IMR-90 (cell line): ENCODE measurements at regions not wholly inside any gene's neighbourhood (a gene's known extent, or its start where the extent isn't known, plus 50 kb on each side); places are given as distances from the start of the nearest gene placed in this dataset.

Source experiments
- BHLHE40 ChIP-seq: fragments of 150-350 bp; IDR thresholded peaks from 2 replicates; pipeline ENCODE4 v1.6.1; 2016; ENCODE audit warnings: mild to moderate bottlenecking, low read depth, low read length
- CEBPB ChIP-seq: IDR thresholded peaks from 2 replicates; pipeline ENCODE4 v1.6.1; 2012; ENCODE audit warnings: low read depth, low read length, improper control_type of control experiment
- CTCF ChIP-seq: conservative IDR thresholded peaks from 2 replicates; pipeline ENCODE4 v1.5.1; 2012; ENCODE audit warnings: mild to moderate bottlenecking, low read depth, low read length, improper control_type of control experiment
- MAZ ChIP-seq: IDR thresholded peaks from 2 replicates; pipeline ENCODE4 v1.6.1; 2012; ENCODE audit warnings: low read depth, mild to moderate bottlenecking, low read length, improper control_type of control experiment, moderate library complexity, borderline replicate concordance
- MXI1 ChIP-seq: IDR thresholded peaks from 2 replicates; pipeline ENCODE4 v1.6.1; 2012; ENCODE audit warnings: low read depth, mild to moderate bottlenecking, low read length, moderate library complexity, borderline replicate concordance
- NFE2L2 ChIP-seq: fragments of 150-350 bp; IDR thresholded peaks from 2 replicates; pipeline ENCODE4 v1.6.1; 2016; ENCODE audit warnings: low read depth, mild to moderate bottlenecking, low read length
- POLR2A ChIP-seq: IDR thresholded peaks from 2 replicates; pipeline ENCODE4 v1.6.1; 2012; ENCODE audit warnings: mild to moderate bottlenecking, low read depth, low read length
- RCOR1 ChIP-seq: IDR thresholded peaks from 2 replicates; pipeline ENCODE4 v1.6.1; 2012; ENCODE audit warnings: mild to moderate bottlenecking, low read length, improper control_type of control experiment; ENCODE audit not compliant: insufficient replicate concordance
- RFX5 ChIP-seq: IDR thresholded peaks from 2 replicates; pipeline ENCODE4 v1.8.0; 2012; ENCODE audit warnings: low read depth, mild to moderate bottlenecking, low read length, moderate library complexity
- SMC3 ChIP-seq: fragments of 150-350 bp; IDR thresholded peaks from 2 replicates; pipeline ENCODE4 v1.6.1; 2016; ENCODE audit warnings: low read depth, mild to moderate bottlenecking, antibody characterized with exemption, low read length, moderate library complexity
- USF2 ChIP-seq: fragments of 150-350 bp; IDR thresholded peaks from 2 replicates; pipeline ENCODE4 v1.6.1; 2017; ENCODE audit warnings: mild to moderate bottlenecking, antibody characterized with exemption, low read length, low read depth

GRCh38 chr4:157772907-157773306 is 399.9 kb downstream of the GASK1B start:
- no peak for TF ChIP-seq CTCF
- no peak for TF ChIP-seq POLR2A
- no peak for TF ChIP-seq USF2
- no peak for TF ChIP-seq MXI1
- no peak for TF ChIP-seq RFX5
- TF ChIP-seq NFE2L2: no peak
- no peak for TF ChIP-seq SMC3
- no peak for TF ChIP-seq RCOR1
- no peak for TF ChIP-seq MAZ
- TF ChIP-seq BHLHE40: no peak
- TF ChIP-seq CEBPB: no peak
